ENCODE measurements at regions not wholly inside any gene's neighbourhood (a gene's known extent, or its start where the extent isn't known, plus 50 kb on each side); places are given as distances from the start of the nearest gene placed in this dataset.

- Mint-ChIP-seq H3K4me3 (no peak overlapping the region), H3K27ac (no peak overlapping the region), H3K36me3 (no peaks in the 10 kb centered on the region), H3K27me3 (ENCODE audit: low read depth in 2 of 2) (peaks cover 27 to 35% of the 10 kb centered on the region in 2 donors), H3K4me1 (no peaks in the 10 kb centered on the region), H3K9me3 (no peaks in the 10 kb centered on the region)
- TF ChIP-seq, protein P1, sequence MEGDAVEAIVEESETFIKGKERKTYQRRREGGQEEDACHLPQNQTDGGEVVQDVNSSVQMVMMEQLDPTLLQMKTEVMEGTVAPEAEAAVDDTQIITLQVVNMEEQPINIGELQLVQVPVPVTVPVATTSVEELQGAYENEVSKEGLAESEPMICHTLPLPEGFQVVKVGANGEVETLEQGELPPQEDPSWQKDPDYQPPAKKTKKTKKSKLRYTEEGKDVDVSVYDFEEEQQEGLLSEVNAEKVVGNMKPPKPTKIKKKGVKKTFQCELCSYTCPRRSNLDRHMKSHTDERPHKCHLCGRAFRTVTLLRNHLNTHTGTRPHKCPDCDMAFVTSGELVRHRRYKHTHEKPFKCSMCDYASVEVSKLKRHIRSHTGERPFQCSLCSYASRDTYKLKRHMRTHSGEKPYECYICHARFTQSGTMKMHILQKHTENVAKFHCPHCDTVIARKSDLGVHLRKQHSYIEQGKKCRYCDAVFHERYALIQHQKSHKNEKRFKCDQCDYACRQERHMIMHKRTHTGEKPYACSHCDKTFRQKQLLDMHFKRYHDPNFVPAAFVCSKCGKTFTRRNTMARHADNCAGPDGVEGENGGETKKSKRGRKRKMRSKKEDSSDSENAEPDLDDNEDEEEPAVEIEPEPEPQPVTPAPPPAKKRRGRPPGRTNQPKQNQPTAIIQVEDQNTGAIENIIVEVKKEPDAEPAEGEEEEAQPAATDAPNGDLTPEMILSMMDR (IDR thresholded peaks at IDR 0.05), result no peak
- Histone ChIP-seq H3K27me3 (ENCODE audit: control insufficient read depth, insufficient read depth, low read length) (no peaks in the 10 kb centered on the region), H3K4me1 (ENCODE audit: control insufficient read depth, insufficient read depth, low read length) (no peaks in the 10 kb centered on the region), H3K27ac (ENCODE audit: low read length) (no peak overlapping the region), H3K36me3 (ENCODE audit: control insufficient read depth, insufficient read depth, low read length) (no peaks in the 10 kb centered on the region), H3K9me3 (ENCODE audit: control insufficient read depth, insufficient read depth, low read length) (no peaks in the 10 kb centered on the region), H3K4me3 (ENCODE audit: low read length) (no peak overlapping the region)
- no peak for ATAC-seq
- intact Hi-C loops (cut with micrococcal nuclease), result no loop called here
- DNase-seq, result no peak
- WGBS (ENCODE audit: insufficient coverage), result 88% methylated on average over 8 of the region's 8 CpGs
These were observed 54.5 kb downstream of the ADRA2A start for GRCh38 chr10:111131168-111131799.

GRCh38 chr10:111137007-111137406 lies 60.2 kb downstream of the ADRA2A start:
- H3K27ac Mint-ChIP-seq, result no peak overlapping the region
- peaks cover 29 to 35% of the 10 kb centered on the region in 2 donors for H3K27me3 Mint-ChIP-seq (ENCODE audit: low read depth in 2 of 2)
- ATAC-seq (no peak), DNase-seq (no peak)
- Histone ChIP-seq H3K9me3 (ENCODE audit: control insufficient read depth, insufficient read depth, low read length) (no peaks in the 10 kb centered on the region), H3K4me3 (ENCODE audit: low read length) (no peak overlapping the region), H3K36me3 (ENCODE audit: control insufficient read depth, insufficient read depth, low read length) (no peaks in the 10 kb centered on the region), H3K27ac (ENCODE audit: low read length) (no peak overlapping the region), H3K4me1 (ENCODE audit: control insufficient read depth, insufficient read depth, low read length) (no peaks in the 10 kb centered on the region), H3K27me3 (ENCODE audit: control insufficient read depth, insufficient read depth, low read length) (peaks cover 3% of the 10 kb centered on the region)
- intact Hi-C loops (cut with micrococcal nuclease), result no loop called here
- H3K4me1 Mint-ChIP-seq, result no peaks in the 10 kb centered on the region
- no peaks in the 10 kb centered on the region for H3K36me3 Mint-ChIP-seq
- 90% methylated on average over 6 of the region's 6 CpGs for WGBS (ENCODE audit: insufficient coverage)
- no peak overlapping the region for H3K4me3 Mint-ChIP-seq
- TF ChIP-seq, protein P1 (IDR thresholded peaks at IDR 0.05), result no peak
- H3K9me3 Mint-ChIP-seq, result no peaks in the 10 kb centered on the region

DNA sequence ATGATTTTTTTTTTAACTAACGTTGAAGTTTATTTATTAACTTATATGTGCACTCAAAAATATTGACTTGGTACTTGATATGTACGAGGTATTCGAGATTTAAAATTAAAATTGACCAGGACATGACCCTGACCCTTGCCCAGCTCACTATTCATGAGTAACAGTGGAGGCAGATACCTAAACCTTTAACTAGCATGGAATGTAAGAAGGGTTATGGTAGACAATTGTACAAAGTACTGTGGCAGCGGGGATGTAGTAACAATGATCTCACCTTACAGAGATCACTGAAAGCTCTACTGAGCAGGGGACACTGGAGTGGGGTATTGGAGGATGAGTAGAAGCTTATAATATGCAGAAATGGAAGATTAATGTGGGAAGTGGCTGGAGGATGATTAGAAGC lies 60.8 kb downstream of the ADRA2A start:
- no peaks in the 10 kb centered on the region for H3K36me3 Mint-ChIP-seq
- H3K9me3 Mint-ChIP-seq, result no peaks in the 10 kb centered on the region
- Histone ChIP-seq H3K9me3 (ENCODE audit: control insufficient read depth, insufficient read depth, low read length) (no peaks in the 10 kb centered on the region), H3K27ac (ENCODE audit: low read length) (no peak overlapping the region), H3K4me3 (ENCODE audit: low read length) (no peak overlapping the region), H3K4me1 (ENCODE audit: control insufficient read depth, insufficient read depth, low read length) (no peaks in the 10 kb centered on the region), H3K36me3 (ENCODE audit: control insufficient read depth, insufficient read depth, low read length) (no peaks in the 10 kb centered on the region), H3K27me3 (ENCODE audit: control insufficient read depth, insufficient read depth, low read length) (peaks cover 3% of the 10 kb centered on the region)
- no peak overlapping the region for H3K4me3 Mint-ChIP-seq
- ATAC-seq (no peak), DNase-seq (no peak)
- 80% methylated on average over 3 of the region's 4 CpGs for WGBS (ENCODE audit: insufficient coverage)
- H3K27me3 Mint-ChIP-seq (ENCODE audit: low read depth in 2 of 2), result peaks cover 28 to 33% of the 10 kb centered on the region in 2 donors
- H3K27ac Mint-ChIP-seq, result no peak overlapping the region
- intact Hi-C loops (cut with micrococcal nuclease), result no loop called here
- no peaks in the 10 kb centered on the region for H3K4me1 Mint-ChIP-seq
- TF ChIP-seq, protein P1 (IDR thresholded peaks at IDR 0.05), result no peak

DNA sequence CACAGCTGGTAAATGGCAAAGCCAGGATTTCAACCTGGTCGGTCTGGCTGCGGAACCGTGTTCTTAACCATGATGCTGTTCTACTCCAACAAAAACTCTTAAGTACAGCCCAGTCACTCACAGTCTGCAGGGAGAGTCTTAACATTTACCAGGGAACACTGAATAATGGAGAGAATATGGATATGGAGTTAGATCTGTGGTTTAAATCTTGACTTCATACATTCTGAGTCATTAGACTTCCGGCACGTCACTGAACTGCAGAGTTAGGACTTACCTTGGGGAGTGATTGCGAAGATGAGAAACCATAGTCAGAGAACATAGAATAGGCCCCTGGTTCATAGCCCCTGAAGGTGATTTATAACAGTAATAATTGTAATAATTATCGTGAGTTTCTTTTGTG lies 61.7 kb downstream of the ADRA2A start:
- Histone ChIP-seq H3K4me3 (ENCODE audit: low read length) (no peak overlapping the region), H3K27ac (ENCODE audit: low read length) (no peak overlapping the region), H3K9me3 (ENCODE audit: control insufficient read depth, insufficient read depth, low read length) (no peaks in the 10 kb centered on the region), H3K4me1 (ENCODE audit: control insufficient read depth, insufficient read depth, low read length) (no peaks in the 10 kb centered on the region), H3K36me3 (ENCODE audit: control insufficient read depth, insufficient read depth, low read length) (no peaks in the 10 kb centered on the region), H3K27me3 (ENCODE audit: control insufficient read depth, insufficient read depth, low read length) (peaks cover 3% of the 10 kb centered on the region)
- H3K9me3 Mint-ChIP-seq, result no peaks in the 10 kb centered on the region
- no peak overlapping the region for H3K27ac Mint-ChIP-seq
- no peak overlapping the region for H3K4me3 Mint-ChIP-seq
- H3K4me1 Mint-ChIP-seq, result no peaks in the 10 kb centered on the region
- no peak for DNase-seq
- intact Hi-C loops (cut with micrococcal nuclease), result no loop called here
- WGBS (ENCODE audit: insufficient coverage), result over 99% methylated on average over 6 of the region's 7 CpGs
- H3K36me3 Mint-ChIP-seq, result no peaks in the 10 kb centered on the region
- H3K27me3 Mint-ChIP-seq (ENCODE audit: low read depth in 2 of 2), result peaks cover 23 to 26% of the 10 kb centered on the region in 2 donors
- TF ChIP-seq, protein P1 (IDR thresholded peaks at IDR 0.05), result no peak
- ATAC-seq, result no peak
